HCT116 (cell line): ENCODE measurements at regions not wholly inside any gene's neighbourhood (a gene's known extent, or its start where the extent isn't known, plus 50 kb on each side); places are given as distances from the start of the nearest gene placed in this dataset.

Source experiments
- ATAC-seq: fragments of 200-7000 bp; cut with Tn5 transposase; 2 replicates; pipeline ENCODE4 v1.9.1; 2020; ENCODE audit warnings: mild to moderate bottlenecking, moderate library complexity
- BruUV-seq: library from RNA; stranded (reverse); fragments of 400-500 nt; replicated peaks from 2 replicates; lab custom pipeline; 2021; lab: Mats Ljungman, UMichigan
- CTCF ChIA-PET: fragments of 300-600 bp; sonication (Branson Sonifier 250); formaldehyde crosslinking; loops from one replicate; lab custom pipeline; 2021; ENCODE audit warnings: antibody characterized with exemption; lab: Charles Lee
- POLR2A ChIA-PET: fragments of 300-600, 350-600 bp; sonication (Branson Sonifier 250); formaldehyde crosslinking; loops from one replicate; lab custom pipeline; 2021; ENCODE audit warnings: antibody characterized with exemption; lab: Charles Lee
- RAD21 ChIA-PET, 2 experiments: fragments of 300-600 bp; sonication (Branson Sonifier 250); formaldehyde crosslinking; loops; one replicate each; lab custom pipeline; 2023; ENCODE audit warnings: low total read pairs in 2 of 2; ENCODE audit not compliant: uncharacterized antibody in 2 of 2, unreplicated experiment in 2 of 2, low non-redundant PET in 1 of 2; lab: Charles Lee
- DNase-seq: peaks from one replicate; pipeline ENCODE4 v3.0.0-alpha.2; 2010; ENCODE audit warnings: low read depth, low spot score
- H2AFZ ChIP-seq: fragments of 200-600 bp; shearing (Covaris generic), sonication (generic); 2 replicates; pipeline ENCODE4 v1.6.1; 2017; ENCODE audit warnings: low read depth, mixed run types, mixed read lengths, antibody characterized with exemption, low read length; ENCODE audit not compliant: poor library complexity, severe bottlenecking
- H3K27ac ChIP-seq: 2 replicates; pipeline ENCODE4 v1.5.1; 2012; ENCODE audit warnings: low read depth, low read length
- H3K27me3 ChIP-seq: fragments of 200-600 bp; sonication (generic); 2 replicates; pipeline ENCODE4 v1.6.1; 2016; ENCODE audit warnings: mixed run types, low read length, mixed read lengths; ENCODE audit not compliant: insufficient read depth
- H3K36me3 ChIP-seq, 2 experiments: fragments of 200-500 bp in 1 of 2; fragments of 200-600 bp in 1 of 2; sonication (Bioruptor generic) in 1 of 2; sonication (generic) in 1 of 2; 2 replicates each; pipeline versions ENCODE4 v1.5.1 to v1.6.1; 2014 to 2016; ENCODE audit warnings: low read length in 2 of 2, inconsistent platforms in 1 of 2, mixed read lengths in 1 of 2, mixed run types in 1 of 2; ENCODE audit not compliant: insufficient read depth in 2 of 2, control insufficient read depth in 1 of 2
- H3K4me1 ChIP-seq, 2 experiments: fragments of 200-600 bp in 1 of 2; sonication (generic) in 1 of 2; 2 replicates each; pipeline versions ENCODE4 v1.5.1 to v1.6.1; 2012 to 2017; ENCODE audit warnings: low read length in 2 of 2, inconsistent platforms in 1 of 2, mild to moderate bottlenecking in 1 of 2, mixed read lengths in 1 of 2, mixed run types in 1 of 2, moderate library complexity in 1 of 2; ENCODE audit not compliant: insufficient read depth in 2 of 2, control insufficient read depth in 1 of 2
- H3K4me2 ChIP-seq: fragments of 200-600 bp; sonication (generic); 2 replicates; pipeline ENCODE4 v1.6.1; 2017; ENCODE audit warnings: mixed run types, low read length, mixed read lengths
- H3K4me3 ChIP-seq, 2 experiments: fragments of 200-600 bp in 1 of 2; sonication (generic) in 1 of 2; replicated peaks in 1 of 2; 2 replicates each; pipeline ENCODE4 v1.5.1; 2011 to 2016; ENCODE audit warnings: low read length in 2 of 2, control low read depth in 1 of 2, low read depth in 1 of 2, mild to moderate bottlenecking in 1 of 2, mixed read lengths in 1 of 2, mixed run types in 1 of 2
- H3K79me2 ChIP-seq: fragments of 200-600 bp; sonication (generic); 2 replicates; pipeline ENCODE4 v1.6.1; 2017; ENCODE audit warnings: mild to moderate bottlenecking, mixed run types, low read length, moderate library complexity, mixed read lengths; ENCODE audit not compliant: insufficient read depth
- H3K9ac ChIP-seq: fragments of 200-600 bp; sonication (generic); 2 replicates; pipeline ENCODE4 v1.6.1; 2016; ENCODE audit warnings: low read length, mixed read lengths
- H3K9me2 ChIP-seq: fragments of 200-600 bp; sonication (generic), shearing (Covaris generic); 2 replicates; pipeline ENCODE4 v1.6.1; 2017; ENCODE audit warnings: mixed run types, mild to moderate bottlenecking, moderate library complexity; ENCODE audit not compliant: insufficient read depth
- H3K9me3 ChIP-seq, 2 experiments: fragments of 200-500 bp in 1 of 2; fragments of 200-600 bp in 1 of 2; sonication (Bioruptor generic) in 1 of 2; sonication (generic) in 1 of 2; 2 replicates each; pipeline ENCODE4 v1.6.1; 2014 to 2017; ENCODE audit warnings: low read length in 2 of 2, mixed read lengths in 2 of 2, inconsistent platforms in 1 of 2, low read depth in 1 of 2, mild to moderate bottlenecking in 1 of 2, mixed run types in 1 of 2, moderate library complexity in 1 of 2; ENCODE audit not compliant: control insufficient read depth in 1 of 2, insufficient read depth in 1 of 2
- H4K20me1 ChIP-seq: fragments of 200-600 bp; sonication (generic), shearing (Covaris generic); 2 replicates; pipeline ENCODE4 v1.6.1; 2017; ENCODE audit warnings: mixed run types, mild to moderate bottlenecking, moderate library complexity; ENCODE audit not compliant: insufficient read depth
- ATF3 ChIP-seq: IDR thresholded peaks from 2 replicates; pipeline ENCODE4 v1.6.1; 2012
- CBX3 ChIP-seq: IDR thresholded peaks from 2 replicates; pipeline ENCODE4 v1.6.1; 2012; ENCODE audit warnings: low read depth
- CEBPB ChIP-seq: IDR thresholded peaks from 2 replicates; pipeline ENCODE4 v1.6.1; 2012; ENCODE audit warnings: low read depth
- EGR1 ChIP-seq: IDR thresholded peaks from 2 replicates; pipeline ENCODE4 v1.6.1; 2012; ENCODE audit warnings: low read depth
- ELF1 ChIP-seq: IDR thresholded peaks from 2 replicates; pipeline ENCODE4 v1.6.1; 2012; ENCODE audit warnings: low read depth, borderline replicate concordance
- EZH2phosphoT487 ChIP-seq: fragments of 200-600 bp; IDR thresholded peaks from 2 replicates; pipeline ENCODE4 v1.6.1; 2018; ENCODE audit warnings: antibody characterized with exemption, borderline replicate concordance
- FOSL1 ChIP-seq: IDR thresholded peaks from 2 replicates; pipeline ENCODE4 v1.6.1; 2012; ENCODE audit warnings: low read depth
- JUND ChIP-seq: IDR thresholded peaks from 2 replicates; pipeline ENCODE4 v1.6.1; 2012
- POLR2A ChIP-seq: IDR thresholded peaks from 2 replicates; pipeline ENCODE4 v1.7.0; 2011; ENCODE audit warnings: borderline replicate concordance; ENCODE audit not compliant: insufficient read depth, insufficient read length; ENCODE audit errors: extremely low read depth
- POLR2AphosphoS5 ChIP-seq: IDR thresholded peaks from 2 replicates; pipeline ENCODE4 v1.6.1; 2011; ENCODE audit warnings: mild to moderate bottlenecking, low read depth, low read length, moderate library complexity
- RAD21 ChIP-seq: IDR thresholded peaks from 2 replicates; pipeline ENCODE4 v1.6.1; 2012; ENCODE audit warnings: low read depth, mild to moderate bottlenecking
- REST ChIP-seq: IDR thresholded peaks from 2 replicates; pipeline ENCODE4 v1.6.1; 2012; ENCODE audit warnings: low read depth
- SIN3A ChIP-seq: IDR thresholded peaks from 2 replicates; pipeline ENCODE4 v1.6.1; 2012; ENCODE audit warnings: low read depth
- SP1 ChIP-seq: IDR thresholded peaks from 2 replicates; pipeline ENCODE4 v1.6.1; 2012; ENCODE audit warnings: low read depth
- SRF ChIP-seq: IDR thresholded peaks from 2 replicates; pipeline ENCODE4 v1.6.1; 2012; ENCODE audit warnings: low read depth
- TCF7L2 ChIP-seq: IDR thresholded peaks from 2 replicates; pipeline ENCODE4 v1.7.0; 2011; ENCODE audit warnings: borderline replicate concordance, inconsistent platforms; ENCODE audit not compliant: insufficient read depth, insufficient read length; ENCODE audit errors: extremely low read depth
- YY1 ChIP-seq: IDR thresholded peaks from 2 replicates; pipeline ENCODE4 v1.6.1; 2011; ENCODE audit warnings: low read length, low read depth, moderate library complexity, mild to moderate bottlenecking; ENCODE audit not compliant: insufficient replicate concordance; ENCODE audit errors: extremely low read depth
- ZFX ChIP-seq: fragments of 450-650 bp; IDR thresholded peaks from 2 replicates; pipeline ENCODE4 v1.6.1; 2017
- intact Hi-C: fragments of 100-400 bp; cut with micrococcal nuclease; formaldehyde crosslinking; loops from 2 replicates; pipeline ENCODE4 v1.10.0; 2022

GRCh38 chr2:15806801-15807417 is 133.4 kb upstream of the MYCN start:
- Histone ChIP-seq H3K9me3 (no peaks in the 10 kb centered on the region), H3K9me2 (no peaks in the 10 kb centered on the region), H3K9ac (no peak overlapping the region), H3K4me3 (no peak overlapping the region), H4K20me1 (no peaks in the 10 kb centered on the region), H3K27me3 (peaks cover 13% of the 10 kb centered on the region; the same call in 1 of the 2 replicates), H3K4me2 (no peak overlapping the region), H3K27ac (no peak overlapping the region), H3K36me3 (no peaks in the 10 kb centered on the region), H3K79me2 (no peaks in the 10 kb centered on the region), H2AFZ (no peak overlapping the region), H3K4me1 (no peaks in the 10 kb centered on the region)
- DNase-seq (no peak), ATAC-seq (no peak)
- ChIA-PET RAD21 (no interaction called here), POLR2A (no interaction called here), CTCF (no interaction called here)
- intact Hi-C loops: no loop called here
- no TSS peak for BruUV-seq
- TF ChIP-seq ZFX (no peak), JUND (no peak), YY1 (no peak), SP1 (no peak), SRF (no peak)

GRCh38 chr2:15807418-15808203 is 132.7 kb upstream of the MYCN start:
- CTCF ChIA-PET: no interaction called here
- POLR2A ChIA-PET: no interaction called here
- H3K27me3 ChIP-seq: peaks cover 13% of the 10 kb centered on the region; the same call in 1 of the 2 replicates
- TF ChIP-seq EGR1: no peak
- no peak for TF ChIP-seq SP1
- no peak for TF ChIP-seq EZH2phosphoT487
- TF ChIP-seq REST: no peak
- TF ChIP-seq ZFX: no peak
- TF ChIP-seq CEBPB: no peak
- no peak for TF ChIP-seq FOSL1
- TF ChIP-seq YY1: no peak
- no peak for TF ChIP-seq CBX3
- TF ChIP-seq ATF3: no peak
- TF ChIP-seq POLR2AphosphoS5: no peak
- TF ChIP-seq POLR2A: no peak
- no peak for TF ChIP-seq ELF1
- TF ChIP-seq RAD21: no peak
- TF ChIP-seq TCF7L2: no peak
- TF ChIP-seq SIN3A: no peak

More at GRCh38 chr2:15807418-15808203, 132.7 kb upstream of the MYCN start:
- H3K9me2 ChIP-seq: no peaks in the 10 kb centered on the region
- H3K36me3 ChIP-seq: no peaks in the 10 kb centered on the region
- RAD21 ChIA-PET: no interaction called here
- ATAC-seq: no peak
- no TSS peak for BruUV-seq
- intact Hi-C loops: no loop called here
- no peak for DNase-seq
- H2AFZ ChIP-seq: no peak overlapping the region
- H3K4me2 ChIP-seq: no peak overlapping the region
- no peak overlapping the region for H3K9ac ChIP-seq
- H3K9me3 ChIP-seq: no peaks in the 10 kb centered on the region
- H3K79me2 ChIP-seq: no peaks in the 10 kb centered on the region
- no peak overlapping the region for H3K27ac ChIP-seq
- no peak overlapping the region for H3K4me3 ChIP-seq
- peaks cover 3 to 5% of the 10 kb centered on the region in 2 experiments; a peak in 2 of 4 replicates for H3K4me1 ChIP-seq
- no peaks in the 10 kb centered on the region for H4K20me1 ChIP-seq
